A673 (cell line): ENCODE measurements at regions not wholly inside any gene's neighbourhood (a gene's known extent, or its start where the extent isn't known, plus 50 kb on each side); places are given as distances from the start of the nearest gene placed in this dataset.

Experiments
- EZH2 ChIP-seq: fragments of 200-600 bp; sonication (generic); IDR thresholded peaks from 2 replicates; pipeline ENCODE4 v1.6.1; 2017; ENCODE audit warnings: borderline replicate concordance, low read depth, mild to moderate bottlenecking, mixed read lengths, antibody characterized with exemption, low read length; ENCODE audit not compliant: poor library complexity, severe bottlenecking
- TF ChIP-seq, protein P1 (sequence below): fragments of 300-800, 200-600 bp; sonication (generic); conservative IDR thresholded peaks from 2 replicates; pipeline ENCODE4 v1.5.1; 2017; ENCODE audit warnings: low read depth, mild to moderate bottlenecking, antibody characterized with exemption, low read length, moderate library complexity, mixed read lengths

DNA sequence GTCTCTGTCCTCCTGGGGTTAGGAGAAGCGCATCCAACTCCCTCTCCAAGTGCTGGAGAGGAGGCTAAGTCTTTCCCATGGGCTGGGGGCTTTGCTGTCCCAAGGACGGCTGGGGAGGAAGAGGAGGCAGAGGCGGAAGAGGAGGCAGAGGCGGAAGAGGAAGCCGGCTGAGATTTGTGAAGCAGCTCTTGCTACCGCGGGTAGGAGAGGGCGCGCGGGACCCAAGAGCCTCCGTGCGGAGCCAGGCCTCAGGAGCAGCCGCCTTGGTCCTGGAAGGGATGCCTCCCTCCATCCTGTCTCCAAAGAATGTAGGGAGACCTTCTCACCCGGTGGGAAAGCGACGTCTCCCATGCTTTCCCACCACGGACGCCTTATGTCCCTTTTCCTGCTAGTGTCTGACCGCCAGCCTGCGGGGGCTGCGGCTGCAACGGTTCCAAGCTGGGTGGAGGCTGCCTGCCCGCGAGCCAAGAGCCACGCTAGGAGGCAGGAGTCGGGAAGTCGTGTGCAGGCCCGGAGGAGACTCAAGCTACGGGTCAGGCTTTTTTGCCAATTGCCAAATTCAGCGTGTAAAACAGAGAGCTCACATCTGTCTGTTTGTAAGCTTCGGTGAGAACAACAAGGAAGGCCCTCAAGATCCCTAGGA, 320.3 kb downstream of the FAM72C start:
- TF ChIP-seq, protein P1, sequence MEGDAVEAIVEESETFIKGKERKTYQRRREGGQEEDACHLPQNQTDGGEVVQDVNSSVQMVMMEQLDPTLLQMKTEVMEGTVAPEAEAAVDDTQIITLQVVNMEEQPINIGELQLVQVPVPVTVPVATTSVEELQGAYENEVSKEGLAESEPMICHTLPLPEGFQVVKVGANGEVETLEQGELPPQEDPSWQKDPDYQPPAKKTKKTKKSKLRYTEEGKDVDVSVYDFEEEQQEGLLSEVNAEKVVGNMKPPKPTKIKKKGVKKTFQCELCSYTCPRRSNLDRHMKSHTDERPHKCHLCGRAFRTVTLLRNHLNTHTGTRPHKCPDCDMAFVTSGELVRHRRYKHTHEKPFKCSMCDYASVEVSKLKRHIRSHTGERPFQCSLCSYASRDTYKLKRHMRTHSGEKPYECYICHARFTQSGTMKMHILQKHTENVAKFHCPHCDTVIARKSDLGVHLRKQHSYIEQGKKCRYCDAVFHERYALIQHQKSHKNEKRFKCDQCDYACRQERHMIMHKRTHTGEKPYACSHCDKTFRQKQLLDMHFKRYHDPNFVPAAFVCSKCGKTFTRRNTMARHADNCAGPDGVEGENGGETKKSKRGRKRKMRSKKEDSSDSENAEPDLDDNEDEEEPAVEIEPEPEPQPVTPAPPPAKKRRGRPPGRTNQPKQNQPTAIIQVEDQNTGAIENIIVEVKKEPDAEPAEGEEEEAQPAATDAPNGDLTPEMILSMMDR: no peak
- TF ChIP-seq EZH2: no peak
